HUES48 (cell line): ENCODE measurements at regions not wholly inside any gene's neighbourhood (a gene's known extent, or its start where the extent isn't known, plus 50 kb on each side); places are given as distances from the start of the nearest gene placed in this dataset.

Source experiments
- H3K27ac ChIP-seq: one replicate; pipeline ENCODE4 v1.7.0; 2013; ENCODE audit warnings: low read depth, low read length, inconsistent platforms
- H3K27me3 ChIP-seq: 2 replicates; pipeline ENCODE4 v1.6.1; 2013; ENCODE audit warnings: mild to moderate bottlenecking, low read length; ENCODE audit not compliant: control insufficient read depth, insufficient read depth
- H3K36me3 ChIP-seq: 2 replicates; pipeline ENCODE4 v1.6.1; 2013; ENCODE audit warnings: low read length; ENCODE audit not compliant: control insufficient read depth, insufficient read depth
- H3K4me1 ChIP-seq: 2 replicates; pipeline ENCODE4 v1.6.1; 2013; ENCODE audit warnings: mild to moderate bottlenecking, low read length; ENCODE audit not compliant: control insufficient read depth, insufficient read depth
- H3K4me3 ChIP-seq: 2 replicates; pipeline ENCODE4 v1.5.1; 2013; ENCODE audit warnings: mild to moderate bottlenecking, low read depth, low read length
- H3K9ac ChIP-seq: 2 replicates; pipeline ENCODE4 v1.6.1; 2013; ENCODE audit warnings: mild to moderate bottlenecking, low read depth, low read length, moderate library complexity
- H3K9me3 ChIP-seq: 2 replicates; pipeline ENCODE4 v1.6.1; 2013; ENCODE audit warnings: low read length; ENCODE audit not compliant: control insufficient read depth, insufficient read depth

DNA sequence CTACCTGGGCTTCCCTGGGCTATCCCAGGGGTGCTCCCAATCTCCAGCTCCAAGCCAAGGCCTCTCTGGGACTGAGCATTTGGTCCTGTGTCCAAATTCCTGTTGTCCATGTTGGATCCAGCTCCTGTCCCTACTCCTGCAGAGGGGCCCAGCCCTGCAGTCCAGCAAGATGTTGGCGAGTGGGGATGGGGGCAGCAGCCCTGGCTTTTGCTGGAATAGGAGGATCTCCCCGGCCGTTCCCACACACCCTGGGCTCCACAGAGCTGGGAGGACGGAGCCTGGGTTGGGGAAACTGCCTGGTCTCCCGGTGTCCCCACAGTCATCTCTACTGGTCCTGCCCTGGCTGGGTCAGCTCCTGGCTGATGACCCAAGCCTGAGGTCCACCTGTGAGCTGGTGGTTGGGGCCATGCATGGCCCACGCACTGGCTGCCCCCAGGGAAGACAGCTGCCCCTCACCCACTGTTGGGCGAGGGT lies 219.6 kb upstream of the C14orf180 start:
- Histone ChIP-seq H3K4me3 (no peak overlapping the region), H3K27ac (no peak overlapping the region), H3K4me1 (no peaks in the 10 kb centered on the region), H3K36me3 (no peaks in the 10 kb centered on the region), H3K9me3 (no peaks in the 10 kb centered on the region), H3K9ac (no peak overlapping the region), H3K27me3 (no peaks in the 10 kb centered on the region)

DNA sequence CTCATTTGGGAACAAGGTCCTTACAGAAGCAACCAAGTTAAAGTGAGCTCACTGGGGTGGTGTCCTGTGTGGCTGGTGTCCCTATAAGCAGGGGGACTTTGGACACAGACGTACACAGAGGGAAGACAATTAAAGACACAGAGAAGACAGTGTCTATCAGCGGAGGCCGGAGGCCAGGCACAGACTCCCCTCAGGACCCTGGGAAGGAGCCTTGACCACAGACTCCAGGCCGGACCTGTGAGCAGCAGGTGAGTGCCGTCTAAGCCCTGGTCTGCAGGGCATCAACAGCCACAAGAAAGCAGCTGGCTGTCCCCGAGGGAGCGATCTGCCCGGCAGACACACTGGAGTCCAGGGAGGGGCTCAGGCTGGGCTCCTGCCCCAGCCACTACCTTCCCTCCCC lies 219.1 kb upstream of the C14orf180 start:
- Histone ChIP-seq H3K9ac (no peak overlapping the region), H3K36me3 (no peaks in the 10 kb centered on the region), H3K27ac (no peak overlapping the region), H3K27me3 (no peaks in the 10 kb centered on the region), H3K4me3 (no peak overlapping the region), H3K4me1 (no peaks in the 10 kb centered on the region), H3K9me3 (no peaks in the 10 kb centered on the region)

- no peaks in the 10 kb centered on the region for H3K4me1 ChIP-seq
- no peak overlapping the region for H3K9ac ChIP-seq
- no peaks in the 10 kb centered on the region for H3K9me3 ChIP-seq
- H3K27me3 ChIP-seq: no peaks in the 10 kb centered on the region
- no peaks in the 10 kb centered on the region for H3K36me3 ChIP-seq
- H3K27ac ChIP-seq: no peak overlapping the region
- H3K4me3 ChIP-seq: no peak overlapping the region
These were observed 218.4 kb upstream of the C14orf180 start for GRCh38 chr14:104361101-104361591.

DNA sequence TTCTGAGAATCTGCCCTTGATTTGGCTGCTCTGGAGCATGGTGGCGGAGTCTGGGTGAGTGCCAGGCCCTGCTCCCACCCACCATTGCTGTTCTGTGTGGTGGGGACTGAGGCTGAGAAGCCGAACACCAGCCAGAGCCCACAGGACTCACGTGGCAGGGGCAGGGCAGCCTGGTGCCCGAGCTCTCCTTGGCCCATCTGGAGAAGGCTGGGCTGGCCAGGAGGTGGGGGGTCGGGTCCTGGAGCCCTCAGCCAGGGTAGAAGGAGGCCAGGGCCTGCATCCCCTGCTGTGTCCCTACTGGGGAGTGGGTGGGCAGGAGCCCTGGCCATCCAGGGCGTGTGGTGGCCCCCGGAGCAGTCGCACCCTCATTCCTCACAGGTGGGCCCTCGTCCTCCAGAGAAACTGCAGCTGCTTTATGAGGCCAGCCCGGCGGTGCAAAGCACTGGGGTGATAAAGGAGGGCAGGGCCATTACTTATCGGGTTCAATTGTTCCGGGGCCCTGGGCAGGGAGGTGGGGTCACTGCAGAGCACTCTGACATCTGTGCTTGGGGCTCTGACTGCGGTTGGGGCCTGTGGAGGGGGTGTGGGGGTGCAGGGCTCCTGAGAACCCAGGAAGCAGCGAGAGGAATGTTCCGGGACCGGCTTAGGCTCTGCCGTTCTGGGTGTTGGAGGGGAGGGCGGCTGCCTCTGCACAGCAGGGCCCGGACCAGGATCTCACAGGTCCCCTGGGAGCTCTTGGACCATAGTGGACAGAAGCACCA lies 217.5 kb upstream of the C14orf180 start:
- Histone ChIP-seq H3K4me1 (no peaks in the 10 kb centered on the region), H3K9ac (no peak overlapping the region), H3K4me3 (no peak overlapping the region), H3K27ac (no peak overlapping the region), H3K36me3 (no peaks in the 10 kb centered on the region), H3K27me3 (no peaks in the 10 kb centered on the region), H3K9me3 (no peaks in the 10 kb centered on the region)

DNA sequence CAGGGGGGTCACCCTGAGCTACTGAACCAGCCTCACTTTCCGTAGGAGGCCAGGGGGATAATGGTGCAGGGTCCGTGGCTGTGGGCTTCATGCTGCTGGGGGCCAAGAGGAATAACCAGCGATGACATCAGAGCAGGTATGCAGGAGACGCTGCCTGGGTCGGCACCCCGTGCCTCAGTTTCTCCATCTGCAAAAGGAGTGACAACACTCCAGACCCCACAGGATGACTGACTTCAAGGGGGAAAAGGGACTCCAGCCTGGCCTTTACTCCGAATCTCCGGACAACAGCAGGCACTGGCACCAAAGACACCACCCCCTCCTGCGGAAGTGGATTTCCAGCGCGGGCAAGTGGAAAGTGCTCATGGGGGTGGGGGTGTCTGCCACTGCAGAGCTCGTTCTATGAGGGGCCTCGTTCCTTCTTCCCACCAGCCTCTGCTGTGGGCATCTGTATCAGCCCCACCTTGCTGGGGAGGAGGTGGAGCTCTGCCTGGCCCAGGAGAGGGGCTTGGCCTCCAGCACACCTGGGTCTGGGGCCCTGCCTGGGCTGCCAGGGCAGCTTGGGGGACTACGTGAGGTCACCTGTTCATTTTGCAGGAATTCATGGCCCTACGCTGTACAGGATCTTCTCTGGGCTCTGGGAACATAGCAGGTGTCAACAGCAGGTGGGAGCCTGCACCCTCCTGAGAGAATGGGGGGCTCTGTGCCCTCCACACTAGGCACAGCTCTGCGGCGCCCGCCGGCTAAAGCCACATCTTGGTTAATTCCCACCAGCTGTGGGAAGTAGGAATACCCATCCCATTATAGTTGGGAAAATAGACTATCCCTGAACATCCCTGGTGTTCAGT lies 216.6 kb upstream of the C14orf180 start:
- Histone ChIP-seq H3K4me1 (peaks cover 4% of the 10 kb centered on the region; the same call in 1 of the 2 replicates), H3K9ac (no peak overlapping the region), H3K36me3 (no peaks in the 10 kb centered on the region), H3K4me3 (no peak overlapping the region), H3K27ac (no peak overlapping the region), H3K27me3 (no peaks in the 10 kb centered on the region), H3K9me3 (no peaks in the 10 kb centered on the region)

- H3K4me3 ChIP-seq: no peak overlapping the region
- no peak overlapping the region for H3K27ac ChIP-seq
- no peak overlapping the region for H3K9ac ChIP-seq
- H3K27me3 ChIP-seq: no peaks in the 10 kb centered on the region
- H3K9me3 ChIP-seq: no peaks in the 10 kb centered on the region
- H3K36me3 ChIP-seq: no peaks in the 10 kb centered on the region
- H3K4me1 ChIP-seq: peaks cover 4% of the 10 kb centered on the region; the same call in 1 of the 2 replicates
These were observed 215.4 kb upstream of the C14orf180 start for GRCh38 chr14:104363891-104364760.

GRCh38 chr14:104364830-104365229 lies 214.7 kb upstream of the C14orf180 start:
- Histone ChIP-seq H3K36me3 (no peaks in the 10 kb centered on the region), H3K27me3 (no peaks in the 10 kb centered on the region), H3K4me3 (no peak overlapping the region), H3K27ac (no peak overlapping the region), H3K4me1 (peaks cover 4% of the 10 kb centered on the region; the same call in 1 of the 2 replicates), H3K9ac (no peak overlapping the region), H3K9me3 (no peaks in the 10 kb centered on the region)

DNA sequence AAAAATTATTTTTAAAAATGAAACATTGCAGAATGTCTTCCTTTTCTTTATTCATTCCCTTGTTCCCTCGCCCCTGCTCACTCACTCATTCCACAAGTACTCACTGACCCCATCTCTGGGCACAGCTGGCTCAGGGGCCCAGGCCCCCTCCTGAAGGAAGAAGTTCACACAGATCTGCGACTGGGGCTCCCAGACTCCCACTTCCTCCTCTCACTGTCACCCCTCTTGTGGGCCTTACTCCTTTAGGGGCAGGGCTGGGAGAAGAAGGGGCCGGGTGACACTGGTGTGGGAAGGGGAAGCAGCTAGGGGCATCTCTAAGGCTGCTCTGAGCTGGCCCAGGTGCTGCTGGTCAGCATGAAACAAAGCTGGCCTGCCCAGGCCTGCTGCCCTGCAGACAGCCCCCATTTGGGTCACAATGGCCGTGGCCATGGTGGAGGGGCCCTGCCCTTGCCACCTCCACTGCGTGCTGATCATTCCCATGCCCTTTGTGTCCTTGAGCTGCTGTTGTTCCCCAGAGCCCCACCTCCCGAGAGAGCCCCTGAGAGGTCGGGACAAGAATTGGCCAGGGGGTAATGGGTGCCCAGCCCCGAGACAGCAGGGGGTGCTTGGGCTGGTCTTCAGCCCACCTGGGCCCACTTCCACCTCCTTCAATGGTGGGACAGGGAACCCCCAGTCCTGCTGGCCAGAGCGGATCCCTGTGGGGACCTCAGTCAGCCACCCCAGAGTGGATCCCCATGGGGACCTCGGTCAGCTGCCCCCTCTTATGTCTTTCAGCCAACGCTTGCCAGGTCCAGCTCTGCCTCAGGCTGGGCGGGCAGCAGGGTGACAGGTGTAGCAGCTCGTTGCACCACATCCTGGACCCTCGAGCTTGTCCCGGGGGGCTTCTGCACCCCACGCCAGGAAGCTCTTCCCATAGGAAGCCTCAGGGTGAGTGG lies 212.4 kb upstream of the C14orf180 start:
- H3K4me1 ChIP-seq: peaks cover 4% of the 10 kb centered on the region; the same call in 1 of the 2 replicates
- H3K27ac ChIP-seq: no peak overlapping the region
- H3K9ac ChIP-seq: no peak overlapping the region
- H3K27me3 ChIP-seq: no peaks in the 10 kb centered on the region
- H3K4me3 ChIP-seq: no peak overlapping the region
- H3K9me3 ChIP-seq: no peaks in the 10 kb centered on the region
- H3K36me3 ChIP-seq: no peaks in the 10 kb centered on the region

GRCh38 chr14:104367866-104368750 lies 211.5 kb upstream of the C14orf180 start:
- Histone ChIP-seq H3K4me1 (peaks cover 4% of the 10 kb centered on the region; the same call in 1 of the 2 replicates), H3K9ac (no peak overlapping the region), H3K27ac (no peak overlapping the region), H3K36me3 (no peaks in the 10 kb centered on the region), H3K9me3 (no peaks in the 10 kb centered on the region), H3K4me3 (no peak overlapping the region), H3K27me3 (no peaks in the 10 kb centered on the region)
